Adrenal gland (tissue), 5 donors: ENCODE measurements at regions not wholly inside any gene's neighbourhood (a gene's known extent, or its start where the extent isn't known, plus 50 kb on each side); places are given as distances from the start of the nearest gene placed in this dataset.
"Not testable (repeated sequence)": the region's sequence is repeated elsewhere in the genome, so short reads cannot be mapped to it uniquely, and the experiment has no call there.

ENCODE experiments used
- POLR2A ChIP-seq, 2 donors: fragments of 450-650 bp; IDR thresholded peaks; one replicate each; pipeline ENCODE4 v1.6.1; 2017; ENCODE audit warnings: antibody characterized with exemption in 2 of 2, mild to moderate bottlenecking in 2 of 2, moderate library complexity in 1 of 2
- TF ChIP-seq, protein P1 (sequence below), 6 experiments: fragments of 450-650 bp in 4 of 6; fragments of 200-600 bp in 2 of 6; sonication (generic) in 1 of 6; IDR thresholded peaks; 1 replicate in 5 of 6; 2 replicates in 1 of 6; pipeline versions ENCODE4 v1.5.1 to v1.8.0; 2016 to 2021; ENCODE audit warnings: antibody characterized with exemption in 6 of 6, mild to moderate bottlenecking in 2 of 6, moderate library complexity in 1 of 6
- donor health status: DM: no; HTN: no; CAD: no.

DNA sequence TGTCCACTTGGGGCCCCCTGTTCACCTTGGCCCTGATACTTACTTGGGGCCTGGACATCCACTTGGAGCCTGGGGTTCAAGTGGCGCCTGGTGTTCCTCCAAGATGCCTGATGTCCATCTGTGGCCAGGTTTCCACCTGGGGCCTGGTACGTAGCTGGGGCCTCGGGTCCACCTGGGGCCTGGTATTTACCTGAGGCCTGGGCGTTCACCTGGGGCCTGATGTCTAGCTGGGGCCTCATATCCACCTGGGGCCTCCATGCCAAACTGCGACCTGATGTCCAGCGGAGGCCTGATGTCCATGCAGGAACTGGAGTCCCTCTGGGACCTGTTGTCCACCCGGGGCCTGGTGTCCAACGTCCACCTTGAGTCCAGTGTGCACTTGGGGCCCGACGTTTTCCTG is 76.3 kb upstream of the THOC3 start:
- TF ChIP-seq, protein P1, sequence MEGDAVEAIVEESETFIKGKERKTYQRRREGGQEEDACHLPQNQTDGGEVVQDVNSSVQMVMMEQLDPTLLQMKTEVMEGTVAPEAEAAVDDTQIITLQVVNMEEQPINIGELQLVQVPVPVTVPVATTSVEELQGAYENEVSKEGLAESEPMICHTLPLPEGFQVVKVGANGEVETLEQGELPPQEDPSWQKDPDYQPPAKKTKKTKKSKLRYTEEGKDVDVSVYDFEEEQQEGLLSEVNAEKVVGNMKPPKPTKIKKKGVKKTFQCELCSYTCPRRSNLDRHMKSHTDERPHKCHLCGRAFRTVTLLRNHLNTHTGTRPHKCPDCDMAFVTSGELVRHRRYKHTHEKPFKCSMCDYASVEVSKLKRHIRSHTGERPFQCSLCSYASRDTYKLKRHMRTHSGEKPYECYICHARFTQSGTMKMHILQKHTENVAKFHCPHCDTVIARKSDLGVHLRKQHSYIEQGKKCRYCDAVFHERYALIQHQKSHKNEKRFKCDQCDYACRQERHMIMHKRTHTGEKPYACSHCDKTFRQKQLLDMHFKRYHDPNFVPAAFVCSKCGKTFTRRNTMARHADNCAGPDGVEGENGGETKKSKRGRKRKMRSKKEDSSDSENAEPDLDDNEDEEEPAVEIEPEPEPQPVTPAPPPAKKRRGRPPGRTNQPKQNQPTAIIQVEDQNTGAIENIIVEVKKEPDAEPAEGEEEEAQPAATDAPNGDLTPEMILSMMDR (IDR thresholded peaks at IDR 0.05): not testable (repeated sequence)
- TF ChIP-seq POLR2A (IDR thresholded peaks at IDR 0.05): not testable (repeated sequence)
